Keratinocyte (primary cell): ENCODE measurements at regions not wholly inside any gene's neighbourhood (a gene's known extent, or its start where the extent isn't known, plus 50 kb on each side); places are given as distances from the start of the nearest gene placed in this dataset.

ENCODE experiments used
- CTCF ChIP-seq, 3 experiments: IDR thresholded peaks in 1 of 3; conservative IDR thresholded peaks in 1 of 3; optimal IDR thresholded peaks in 1 of 3; 2 replicates in 2 of 3; 3 replicates in 1 of 3; pipeline versions ENCODE3 to v1.5.1; 2011; ENCODE audit warnings: low read length in 3 of 3, mild to moderate bottlenecking in 3 of 3, moderate library complexity in 2 of 3, control low read depth in 1 of 3, inconsistent platforms in 1 of 3; ENCODE audit not compliant: insufficient read depth in 2 of 3; ENCODE audit errors: extremely low read depth in 1 of 3
- EZH2 ChIP-seq: IDR thresholded peaks from one replicate; pipeline ENCODE4 v1.6.1; 2012; ENCODE audit warnings: inconsistent platforms, mild to moderate bottlenecking, low read length, moderate library complexity

GRCh38 chr15:39270934-39271333, 309.9 kb upstream of the THBS1 start:
- no peak for TF ChIP-seq CTCF (optimal IDR thresholded peaks at IDR 0.05 in 1 of 3, IDR thresholded peaks at IDR 0.05 in 1 of 3, conservative IDR thresholded peaks at IDR 0.05 in 1 of 3; ENCODE audit: extremely low read depth in 1 of 3, insufficient read depth in 2 of 3, low read length in 3 of 3)
- TF ChIP-seq EZH2 = no peak
